AG09319 (cell line): ENCODE measurements at regions not wholly inside any gene's neighbourhood (a gene's known extent, or its start where the extent isn't known, plus 50 kb on each side); places are given as distances from the start of the nearest gene placed in this dataset.

ENCODE experiments used
- DNase-seq: peaks from one replicate; pipeline ENCODE4 v3.0.0-alpha.2; 2010; ENCODE audit warnings: low read depth; ENCODE audit errors: extremely low read depth
- TF ChIP-seq, protein P1 (sequence below): IDR thresholded peaks from 2 replicates; pipeline ENCODE4 v1.5.1; 2011; ENCODE audit warnings: low read depth, mild to moderate bottlenecking, inconsistent platforms, low read length, moderate library complexity

DNA sequence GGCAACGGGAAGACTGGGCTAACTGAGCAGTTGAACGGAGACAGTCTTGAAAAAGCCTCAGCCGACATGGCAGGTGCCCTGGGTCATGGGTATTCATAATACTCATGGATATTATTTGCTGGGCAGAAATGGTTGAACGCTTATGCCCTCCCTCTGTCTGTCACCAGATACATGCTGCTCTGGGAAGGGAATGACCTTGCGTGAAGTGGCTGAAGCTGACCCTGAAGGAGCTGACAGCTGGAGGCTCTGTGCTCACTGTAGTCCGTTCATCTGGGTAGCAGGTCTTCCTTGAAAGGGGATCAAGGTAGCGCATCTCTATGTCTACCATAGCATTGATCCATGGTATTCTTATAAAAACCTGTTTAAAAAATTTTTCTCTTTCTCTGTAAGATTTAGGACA lies 390.7 kb downstream of the PDCD6IP start:
- TF ChIP-seq, protein P1, sequence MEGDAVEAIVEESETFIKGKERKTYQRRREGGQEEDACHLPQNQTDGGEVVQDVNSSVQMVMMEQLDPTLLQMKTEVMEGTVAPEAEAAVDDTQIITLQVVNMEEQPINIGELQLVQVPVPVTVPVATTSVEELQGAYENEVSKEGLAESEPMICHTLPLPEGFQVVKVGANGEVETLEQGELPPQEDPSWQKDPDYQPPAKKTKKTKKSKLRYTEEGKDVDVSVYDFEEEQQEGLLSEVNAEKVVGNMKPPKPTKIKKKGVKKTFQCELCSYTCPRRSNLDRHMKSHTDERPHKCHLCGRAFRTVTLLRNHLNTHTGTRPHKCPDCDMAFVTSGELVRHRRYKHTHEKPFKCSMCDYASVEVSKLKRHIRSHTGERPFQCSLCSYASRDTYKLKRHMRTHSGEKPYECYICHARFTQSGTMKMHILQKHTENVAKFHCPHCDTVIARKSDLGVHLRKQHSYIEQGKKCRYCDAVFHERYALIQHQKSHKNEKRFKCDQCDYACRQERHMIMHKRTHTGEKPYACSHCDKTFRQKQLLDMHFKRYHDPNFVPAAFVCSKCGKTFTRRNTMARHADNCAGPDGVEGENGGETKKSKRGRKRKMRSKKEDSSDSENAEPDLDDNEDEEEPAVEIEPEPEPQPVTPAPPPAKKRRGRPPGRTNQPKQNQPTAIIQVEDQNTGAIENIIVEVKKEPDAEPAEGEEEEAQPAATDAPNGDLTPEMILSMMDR = no peak
- DNase-seq = no peak

DNA sequence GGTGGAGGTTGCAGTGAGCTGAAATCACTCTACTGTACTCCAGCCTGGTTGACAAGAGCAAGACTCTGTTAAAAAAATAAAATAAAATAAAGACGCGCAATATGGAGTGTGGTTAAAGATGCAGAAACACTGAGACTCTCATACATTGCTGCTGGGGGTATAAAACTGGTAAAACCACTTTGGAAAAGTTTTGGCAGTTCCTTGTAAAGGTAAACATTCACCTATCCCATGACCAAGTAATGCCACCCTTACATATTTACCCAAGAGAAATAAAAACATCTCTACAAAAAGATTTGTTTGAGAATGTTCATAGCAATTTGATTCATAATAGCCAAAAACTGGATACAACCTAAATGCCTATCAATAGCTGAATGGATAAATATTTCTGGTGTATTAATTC lies 398.5 kb downstream of the PDCD6IP start:
- TF ChIP-seq, protein P1 = no peak
- no peak for DNase-seq

DNA sequence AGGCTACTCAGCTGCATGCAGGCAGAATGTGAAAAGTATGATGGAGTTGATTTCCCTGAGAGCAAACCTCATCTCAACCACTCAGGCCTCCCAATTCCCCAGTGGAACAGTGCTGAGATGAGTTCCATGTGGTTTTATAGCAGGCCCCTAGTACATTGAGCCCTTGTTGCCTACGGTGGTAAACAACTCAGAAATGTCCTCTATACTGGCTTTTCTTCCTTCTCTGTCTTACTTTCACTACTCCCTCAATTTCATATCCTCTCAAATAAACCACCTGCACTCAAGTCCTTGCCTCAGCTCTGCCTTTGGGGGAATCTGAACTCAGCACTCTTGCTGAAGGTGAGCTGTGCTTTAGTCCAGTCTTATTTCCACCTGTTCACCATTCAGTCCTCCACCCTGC lies 399.9 kb downstream of the PDCD6IP start:
- TF ChIP-seq, protein P1 = no peak
- no peak for DNase-seq

DNA sequence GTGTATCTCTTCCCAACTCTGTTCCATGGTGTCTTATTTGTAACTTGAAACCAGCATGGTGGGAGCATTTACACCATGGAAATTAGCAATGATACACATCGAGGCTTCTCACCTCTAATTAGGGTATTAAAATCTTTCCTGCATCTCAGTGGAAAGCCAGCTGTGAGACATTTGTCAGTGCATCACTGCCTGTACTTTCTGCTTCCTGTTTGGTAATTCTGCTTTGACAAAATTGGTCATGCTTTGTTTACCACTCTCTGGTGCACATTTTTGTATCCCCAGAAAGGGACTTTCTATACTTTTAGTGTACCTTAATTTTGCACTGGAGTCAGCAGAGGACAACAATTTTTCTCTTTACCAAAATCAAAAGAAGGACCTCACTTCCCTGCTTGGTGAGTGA lies 402.1 kb downstream of the PDCD6IP start:
- TF ChIP-seq, protein P1 = no peak
- DNase-seq = no peak

DNA sequence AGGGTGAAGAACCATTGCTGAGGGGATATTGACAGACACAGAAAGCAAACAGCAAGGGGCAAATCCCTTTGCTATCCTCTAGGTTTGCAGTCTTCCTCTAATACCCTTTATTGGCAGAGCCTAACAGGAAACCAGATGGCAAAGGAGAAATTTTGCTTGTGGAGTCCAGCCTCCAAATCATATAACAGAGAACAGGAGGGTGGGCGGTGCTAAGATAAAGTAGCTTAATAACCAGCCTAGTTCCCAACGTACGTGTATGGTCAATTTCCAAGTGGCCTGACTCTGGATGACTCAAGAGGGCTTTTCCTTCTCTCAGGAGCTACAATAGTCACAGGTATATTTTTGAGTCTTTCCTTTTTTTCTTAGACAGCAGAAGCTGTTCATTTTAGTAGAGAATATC lies 404.5 kb downstream of the PDCD6IP start:
- no peak for DNase-seq
- TF ChIP-seq, protein P1 = no peak

DNA sequence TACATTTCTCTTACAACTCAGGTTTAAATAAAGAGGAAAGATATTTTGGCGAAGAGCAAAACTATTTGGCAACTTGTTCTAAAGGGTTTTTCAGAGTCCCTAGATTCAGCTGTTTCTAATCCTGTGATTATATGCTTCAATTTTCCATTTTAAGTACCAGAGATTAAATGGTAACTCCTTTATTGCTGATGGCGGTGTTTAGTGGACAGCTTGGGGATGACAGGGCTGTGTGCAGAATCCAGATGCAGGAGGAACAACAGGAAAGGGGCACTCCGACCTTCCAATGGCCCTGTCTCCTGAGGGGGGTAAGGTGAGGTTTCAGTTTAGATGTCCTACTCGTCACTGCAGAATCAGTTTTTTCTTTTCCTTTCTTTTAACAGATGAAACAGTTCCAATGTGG lies 405.0 kb downstream of the PDCD6IP start:
- DNase-seq = no peak
- TF ChIP-seq, protein P1 = no peak

DNA sequence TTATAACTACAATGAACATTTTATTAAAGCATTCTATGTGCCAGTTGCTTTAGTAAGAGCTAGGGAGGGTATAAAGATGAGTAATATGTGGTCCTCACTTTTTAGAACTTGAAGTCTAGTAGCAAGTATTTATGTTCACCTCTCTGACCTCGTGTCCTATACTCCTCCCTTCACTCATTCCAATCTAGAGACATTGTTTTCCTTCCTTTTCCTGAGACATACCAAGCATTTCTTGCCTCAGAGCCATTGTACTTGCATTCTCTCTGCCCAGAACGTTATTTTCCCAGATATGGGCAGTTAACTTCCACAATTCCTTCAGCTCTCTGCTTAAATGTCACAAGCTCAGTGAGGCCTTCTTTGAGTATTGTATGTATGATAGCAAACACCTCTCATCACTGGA lies 408.6 kb downstream of the PDCD6IP start:
- DNase-seq = no peak
- TF ChIP-seq, protein P1 = no peak
